CD4-positive, alpha-beta T cell treated with Interleukin-10 for 1 hour (primary cell): ENCODE measurements at regions not wholly inside any gene's neighbourhood (a gene's known extent, or its start where the extent isn't known, plus 50 kb on each side); places are given as distances from the start of the nearest gene placed in this dataset.
"Not testable (repeated sequence)": the region's sequence is repeated elsewhere in the genome, so short reads cannot be mapped to it uniquely, and the experiment has no call there.

Source experiments
- DNase-seq: peaks from one replicate; pipeline ENCODE4 v3.0.0-alpha.2; 2020

- DNase-seq = no peak
These were observed 333.7 kb downstream of the RAD51AP2 start for GRCh38 chr2:17184512-17184911.

GRCh38 chr2:17182399-17182798 lies 335.8 kb downstream of the RAD51AP2 start:
- DNase-seq = no peak

- no peak for DNase-seq
These were observed 337.0 kb downstream of the RAD51AP2 start for GRCh38 chr2:17181051-17181752.

- DNase-seq = no peak
These were observed 339.0 kb downstream of the RAD51AP2 start for GRCh38 chr2:17179145-17179808.

GRCh38 chr2:17177088-17177487 lies 341.2 kb downstream of the RAD51AP2 start:
- no peak for DNase-seq

- DNase-seq = no peak
These were observed 346.7 kb downstream of the RAD51AP2 start for GRCh38 chr2:17171446-17172049.

- no peak for DNase-seq
These were observed 351.7 kb downstream of the RAD51AP2 start for GRCh38 chr2:17166506-17166905.

- no peak for DNase-seq
These were observed 353.7 kb downstream of the RAD51AP2 start for GRCh38 chr2:17164550-17164949.

- DNase-seq = no peak
These were observed 354.6 kb downstream of the RAD51AP2 start for GRCh38 chr2:17163638-17164037.

- no peak for DNase-seq
These were observed 355.5 kb downstream of the RAD51AP2 start for GRCh38 chr2:17162713-17163112.

- DNase-seq = no peak
These were observed 357.6 kb downstream of the RAD51AP2 start for GRCh38 chr2:17160594-17160993.

- no peak for DNase-seq
These were observed 362.2 kb downstream of the RAD51AP2 start for GRCh38 chr2:17156086-17156485.

GRCh38 chr2:17149945-17150344 lies 368.3 kb downstream of the RAD51AP2 start:
- DNase-seq = no peak

- no peak for DNase-seq
These were observed 369.7 kb downstream of the RAD51AP2 start for GRCh38 chr2:17148407-17149145.

- DNase-seq = no peak
These were observed 371.9 kb downstream of the RAD51AP2 start for GRCh38 chr2:17146358-17146757.

- DNase-seq = no peak
These were observed 381.4 kb downstream of the RAD51AP2 start for GRCh38 chr2:17136877-17137276.

GRCh38 chr2:17136231-17136630 lies 382.0 kb downstream of the RAD51AP2 start:
- no peak for DNase-seq

GRCh38 chr2:17135619-17136018 lies 382.6 kb downstream of the RAD51AP2 start:
- DNase-seq = no peak

GRCh38 chr2:17133052-17133671 lies 385.1 kb downstream of the RAD51AP2 start:
- DNase-seq = no peak

- not testable (repeated sequence) for DNase-seq
These were observed 387.6 kb downstream of the RAD51AP2 start for GRCh38 chr2:17130627-17131026.

- DNase-seq = no peak
These were observed 392.1 kb downstream of the RAD51AP2 start for GRCh38 chr2:17125989-17126620.

- DNase-seq = no peak
These were observed 393.5 kb downstream of the RAD51AP2 start for GRCh38 chr2:17124575-17125318.
